ENCODE measurements at regions not wholly inside any gene's neighbourhood (a gene's known extent, or its start where the extent isn't known, plus 50 kb on each side); places are given as distances from the start of the nearest gene placed in this dataset.

DNA sequence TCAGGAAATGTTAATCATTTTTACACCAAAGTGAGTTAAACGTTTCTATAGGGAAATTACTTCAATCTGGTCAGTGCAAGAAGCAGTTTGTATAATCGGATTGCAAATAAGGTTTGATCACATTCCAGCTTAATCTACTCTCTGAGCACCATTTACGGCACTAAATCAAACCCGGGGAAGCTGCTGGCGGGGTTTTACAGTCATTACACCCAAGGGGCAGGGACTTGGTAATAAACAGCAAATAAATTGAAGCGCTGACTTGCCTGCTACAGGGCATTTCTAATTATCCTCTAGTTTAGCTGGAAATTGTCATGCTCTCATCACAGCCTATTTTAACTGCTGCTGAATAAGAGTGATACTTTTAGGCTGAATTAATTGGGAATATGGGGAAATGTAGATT lies 152.1 kb upstream of the SOX21 start:
- no peak for TF ChIP-seq CTCF (IDR thresholded peaks at IDR 0.05; ENCODE audit: low read depth, low read length)
- TF ChIP-seq, protein P1, sequence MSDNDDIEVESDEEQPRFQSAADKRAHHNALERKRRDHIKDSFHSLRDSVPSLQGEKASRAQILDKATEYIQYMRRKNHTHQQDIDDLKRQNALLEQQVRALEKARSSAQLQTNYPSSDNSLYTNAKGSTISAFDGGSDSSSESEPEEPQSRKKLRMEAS (IDR thresholded peaks at IDR 0.05; ENCODE audit: low read depth, low read length) = no peak
